SK-N-SH (cell line): ENCODE measurements at regions not wholly inside any gene's neighbourhood (a gene's known extent, or its start where the extent isn't known, plus 50 kb on each side); places are given as distances from the start of the nearest gene placed in this dataset.

ENCODE experiments used
- CTCF ChIA-PET: fragments of 300-600, 350-600 bp; formaldehyde crosslinking; extraction: SDS; loops from one replicate; lab custom pipeline; 2021; lab: Yijun Ruan, JAX
- POLR2A ChIA-PET: fragments of 350-600 bp; sonication (Branson Sonifier 250); formaldehyde crosslinking; extraction: SDS; loops from one replicate; lab custom pipeline; 2020; ENCODE audit warnings: antibody characterized with exemption, inconsistent platforms; lab: Yijun Ruan, JAX
- DNase-seq: peaks from one replicate; pipeline ENCODE4 v3.0.0; 2012
- H2AFZ ChIP-seq: fragments of 200-600 bp; sonication (generic); 2 replicates; pipeline ENCODE4 v1.8.1; 2016; ENCODE audit warnings: antibody characterized with exemption, mild to moderate bottlenecking, low read depth
- H3F3A ChIP-seq: fragments of 200-600 bp; sonication (generic); replicated peaks from 2 replicates; pipeline ENCODE3; 2016; ENCODE audit warnings: antibody characterized with exemption, mild to moderate bottlenecking; ENCODE audit not compliant: insufficient read depth
- H3K27ac ChIP-seq, 2 experiments: fragments of 200-500 bp in 1 of 2; fragments of 200-600 bp in 1 of 2; sonication (Bioruptor generic) in 1 of 2; sonication (generic), shearing (Covaris generic) in 1 of 2; 2 replicates each; pipeline versions ENCODE4 v1.5.1 to v1.6.1; 2014 to 2016; ENCODE audit warnings: low read depth in 2 of 2, inconsistent platforms in 1 of 2, low read length in 1 of 2, mild to moderate bottlenecking in 1 of 2, mixed read lengths in 1 of 2
- H3K27me3 ChIP-seq: fragments of 200-600 bp; sonication (generic), shearing (Covaris generic); 2 replicates; pipeline ENCODE4 v1.6.1; 2016; ENCODE audit warnings: mixed run types; ENCODE audit not compliant: insufficient read depth
- H3K36me3 ChIP-seq, 2 experiments: fragments of 200-500 bp in 1 of 2; fragments of 200-600 bp in 1 of 2; sonication (Bioruptor generic) in 1 of 2; sonication (generic) in 1 of 2; replicated peaks in 1 of 2; 2 replicates each; pipeline versions ENCODE3 to v1.5.1; 2014 to 2016; ENCODE audit warnings: low read length in 1 of 2, mild to moderate bottlenecking in 1 of 2; ENCODE audit not compliant: insufficient read depth in 2 of 2, control insufficient read depth in 1 of 2
- H3K4me1 ChIP-seq, 2 experiments: fragments of 200-500 bp in 1 of 2; fragments of 200-600 bp in 1 of 2; sonication (Bioruptor generic) in 1 of 2; sonication (generic), shearing (Covaris generic) in 1 of 2; 2 replicates each; pipeline versions ENCODE4 v1.5.1 to v1.6.1; 2014 to 2016; ENCODE audit warnings: low read depth in 1 of 2, low read length in 1 of 2, mixed run types in 1 of 2; ENCODE audit not compliant: insufficient read depth in 2 of 2, control insufficient read depth in 1 of 2
- H3K4me2 ChIP-seq: fragments of 200-600 bp; sonication (generic), shearing (Covaris generic); 2 replicates; pipeline ENCODE4 v1.6.1; 2017; ENCODE audit warnings: mixed run types
- H3K4me3 ChIP-seq, 2 experiments: fragments of 200-500 bp in 1 of 2; fragments of 200-600 bp in 1 of 2; sonication (Bioruptor generic) in 1 of 2; sonication (generic), shearing (Covaris generic) in 1 of 2; 2 replicates each; pipeline versions ENCODE4 v1.5.1 to v1.8.1; 2014 to 2016; ENCODE audit warnings: low read depth in 2 of 2, inconsistent platforms in 1 of 2, low read length in 1 of 2, mild to moderate bottlenecking in 1 of 2, mixed read lengths in 1 of 2, moderate library complexity in 1 of 2
- H3K79me2 ChIP-seq: fragments of 200-600 bp; sonication (generic); 2 replicates; pipeline ENCODE4 v1.8.1; 2017; ENCODE audit warnings: mild to moderate bottlenecking; ENCODE audit not compliant: insufficient read depth
- H3K9ac ChIP-seq: fragments of 200-600 bp; sonication (generic); 2 replicates; pipeline ENCODE4 v1.6.1; 2017; ENCODE audit warnings: mixed run types
- H3K9me2 ChIP-seq: fragments of 200-600 bp; sonication (generic); 2 replicates; pipeline ENCODE4 v1.6.1; 2017; ENCODE audit warnings: mixed run types
- H3K9me3 ChIP-seq: fragments of 200-600 bp; sonication (generic); 2 replicates; pipeline ENCODE4 v1.6.1; 2017; ENCODE audit warnings: mixed run types, mild to moderate bottlenecking, moderate library complexity
- H4K20me1 ChIP-seq: fragments of 200-600 bp; sonication (generic); 2 replicates; pipeline ENCODE4 v1.6.1; 2017; ENCODE audit warnings: mild to moderate bottlenecking, mixed run types; ENCODE audit not compliant: insufficient read depth
- EP300 ChIP-seq, 2 experiments: IDR thresholded peaks; 2 replicates each; pipeline versions ENCODE4 v1.4.0 to v1.6.1; 2012; ENCODE audit warnings: borderline replicate concordance in 1 of 2, low read depth in 1 of 2, low read length in 1 of 2
- FOSL2 ChIP-seq: IDR thresholded peaks from 2 replicates; pipeline ENCODE4 v1.4.0; 2012; ENCODE audit warnings: low read depth, mild to moderate bottlenecking, moderate library complexity, borderline replicate concordance
- FOXM1 ChIP-seq: IDR thresholded peaks from 2 replicates; pipeline ENCODE4 v1.4.0; 2012; ENCODE audit warnings: low read depth, mild to moderate bottlenecking
- NFIC ChIP-seq: IDR thresholded peaks from 2 replicates; pipeline ENCODE4 v1.4.0; 2012; ENCODE audit warnings: borderline replicate concordance
- RAD21 ChIP-seq: IDR thresholded peaks from 2 replicates; pipeline ENCODE4 v1.6.1; 2012; ENCODE audit warnings: mild to moderate bottlenecking, low read length
- TCF12 ChIP-seq: IDR thresholded peaks from 2 replicates; pipeline ENCODE4 v1.4.0; 2012
- TEAD4 ChIP-seq: IDR thresholded peaks from 2 replicates; pipeline ENCODE4 v1.4.0; 2012; ENCODE audit warnings: mild to moderate bottlenecking, borderline replicate concordance; ENCODE audit not compliant: insufficient read depth
- YY1 ChIP-seq: IDR thresholded peaks from 2 replicates; pipeline ENCODE4 v1.4.0; 2012; ENCODE audit warnings: low read depth, mild to moderate bottlenecking
- WGBS: methylation state at CpG from one replicate; pipeline ENCODE4 v1.1.6; 2017; ENCODE audit warnings: low lambda C conversion rate; 5-methylcytosine and 5-hydroxymethylcytosine counted together
- TF ChIP-seq, protein P1 (sequence below): fragments of 200-600 bp; sonication (generic); IDR thresholded peaks from 2 replicates; pipeline ENCODE4 v1.6.1; 2017; ENCODE audit warnings: antibody characterized with exemption, mild to moderate bottlenecking, moderate library complexity
- TF ChIP-seq, protein P2 (sequence below): IDR thresholded peaks from 2 replicates; pipeline ENCODE4 v1.4.0; 2012; ENCODE audit warnings: low read depth, borderline replicate concordance
- TF ChIP-seq, protein P3 (sequence below): IDR thresholded peaks from 2 replicates; pipeline ENCODE4 v1.6.1; 2012; ENCODE audit warnings: mild to moderate bottlenecking, low read depth, low read length, moderate library complexity

DNA sequence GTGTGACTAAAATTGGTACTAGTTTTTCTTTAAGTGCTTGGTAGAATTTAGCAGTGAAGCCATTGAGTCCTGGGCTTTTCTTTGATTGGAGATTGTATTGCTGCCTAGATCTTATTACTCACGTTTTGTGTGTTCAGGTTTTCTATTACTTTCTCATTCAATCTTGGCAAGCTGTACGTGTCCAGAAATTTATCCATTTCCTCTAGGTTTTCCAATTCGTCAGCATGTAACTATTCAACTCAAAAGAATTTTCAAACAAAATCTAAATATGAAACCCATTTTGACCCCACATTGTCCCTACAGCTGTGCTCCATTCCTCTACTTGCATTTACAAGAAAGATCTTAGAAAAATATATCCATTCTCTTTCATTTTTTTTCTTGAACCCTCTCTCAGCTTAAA lies 1613.4 kb upstream of the SEL1L start:
- H3K9me2 ChIP-seq: no peaks in the 10 kb centered on the region
- ChIA-PET CTCF (no interaction called here), POLR2A (no interaction called here)
- H3K79me2 ChIP-seq: no peaks in the 10 kb centered on the region
- no peak overlapping the region for H3K27ac ChIP-seq
- H3K36me3 ChIP-seq: no peaks in the 10 kb centered on the region
- TF ChIP-seq RAD21 (no peak), EP300 (IDR thresholded peaks at IDR 0.05; ENCODE audit: borderline replicate concordance in 1 of 2, low read depth in 1 of 2, low read length in 1 of 2) (no peak), YY1 (no peak), NFIC (0 out of 2 replicates have a peak, but pooled peaks have one; percentile 9)
- TF ChIP-seq, protein P1, sequence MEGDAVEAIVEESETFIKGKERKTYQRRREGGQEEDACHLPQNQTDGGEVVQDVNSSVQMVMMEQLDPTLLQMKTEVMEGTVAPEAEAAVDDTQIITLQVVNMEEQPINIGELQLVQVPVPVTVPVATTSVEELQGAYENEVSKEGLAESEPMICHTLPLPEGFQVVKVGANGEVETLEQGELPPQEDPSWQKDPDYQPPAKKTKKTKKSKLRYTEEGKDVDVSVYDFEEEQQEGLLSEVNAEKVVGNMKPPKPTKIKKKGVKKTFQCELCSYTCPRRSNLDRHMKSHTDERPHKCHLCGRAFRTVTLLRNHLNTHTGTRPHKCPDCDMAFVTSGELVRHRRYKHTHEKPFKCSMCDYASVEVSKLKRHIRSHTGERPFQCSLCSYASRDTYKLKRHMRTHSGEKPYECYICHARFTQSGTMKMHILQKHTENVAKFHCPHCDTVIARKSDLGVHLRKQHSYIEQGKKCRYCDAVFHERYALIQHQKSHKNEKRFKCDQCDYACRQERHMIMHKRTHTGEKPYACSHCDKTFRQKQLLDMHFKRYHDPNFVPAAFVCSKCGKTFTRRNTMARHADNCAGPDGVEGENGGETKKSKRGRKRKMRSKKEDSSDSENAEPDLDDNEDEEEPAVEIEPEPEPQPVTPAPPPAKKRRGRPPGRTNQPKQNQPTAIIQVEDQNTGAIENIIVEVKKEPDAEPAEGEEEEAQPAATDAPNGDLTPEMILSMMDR: no peak
- no peaks in the 10 kb centered on the region for H3K9me3 ChIP-seq
- H3K27me3 ChIP-seq: no peaks in the 10 kb centered on the region
- 0 out of 2 replicates have a peak overlapping the region, but pooled peaks have one; percentile 19 for H3K4me2 ChIP-seq
- H3K4me3 ChIP-seq: no peak overlapping the region
- no peaks in the 10 kb centered on the region for H3K4me1 ChIP-seq
- peak overlapping the region; percentile 58 for H2AFZ ChIP-seq
- 6% methylated on average over 3 of the region's 3 CpGs for whole genome bisulfite sequencing
- H3K9ac ChIP-seq: no peak overlapping the region
- no peaks in the 10 kb centered on the region for H4K20me1 ChIP-seq
- H3F3A ChIP-seq: no peaks in the 10 kb centered on the region
- DNase-seq: no peak

DNA sequence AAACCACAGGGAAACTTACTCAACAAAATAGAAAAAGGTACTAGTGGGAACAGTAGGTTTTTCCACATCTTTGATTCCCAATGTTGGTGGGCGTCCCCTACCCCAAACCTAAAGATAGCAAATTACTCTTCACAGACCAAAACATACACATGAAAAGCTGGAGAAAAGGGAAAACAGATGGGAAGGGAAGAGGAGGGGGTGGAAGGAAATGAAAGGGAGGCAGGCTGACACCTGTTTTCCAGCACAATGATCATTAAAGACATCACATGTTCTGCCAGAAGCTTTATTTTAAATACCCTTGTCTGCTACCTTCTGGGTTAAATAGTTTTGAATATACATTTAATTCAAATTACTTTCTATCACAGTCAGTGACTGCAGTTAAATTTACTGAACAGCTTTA lies 1617.9 kb upstream of the SEL1L start:
- no peaks in the 10 kb centered on the region for H3K4me1 ChIP-seq
- H3F3A ChIP-seq: no peaks in the 10 kb centered on the region
- ChIA-PET POLR2A (no interaction called here), CTCF (no interaction called here)
- no peak overlapping the region for H2AFZ ChIP-seq
- H3K27ac ChIP-seq: no peak overlapping the region
- H3K4me2 ChIP-seq: no peak overlapping the region
- H3K9me2 ChIP-seq: no peaks in the 10 kb centered on the region
- H4K20me1 ChIP-seq: no peaks in the 10 kb centered on the region
- DNase-seq: no peak
- no peak overlapping the region for H3K9ac ChIP-seq
- no peaks in the 10 kb centered on the region for H3K27me3 ChIP-seq
- no peaks in the 10 kb centered on the region for H3K36me3 ChIP-seq
- H3K9me3 ChIP-seq: no peaks in the 10 kb centered on the region
- no peak overlapping the region for H3K4me3 ChIP-seq
- no peak for TF ChIP-seq TEAD4
- no peak for TF ChIP-seq FOSL2
- TF ChIP-seq TCF12: no peak
- no peak for TF ChIP-seq FOXM1
- TF ChIP-seq, protein P2, sequence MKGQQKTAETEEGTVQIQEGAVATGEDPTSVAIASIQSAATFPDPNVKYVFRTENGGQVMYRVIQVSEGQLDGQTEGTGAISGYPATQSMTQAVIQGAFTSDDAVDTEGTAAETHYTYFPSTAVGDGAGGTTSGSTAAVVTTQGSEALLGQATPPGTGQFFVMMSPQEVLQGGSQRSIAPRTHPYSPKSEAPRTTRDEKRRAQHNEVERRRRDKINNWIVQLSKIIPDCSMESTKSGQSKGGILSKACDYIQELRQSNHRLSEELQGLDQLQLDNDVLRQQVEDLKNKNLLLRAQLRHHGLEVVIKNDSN: no peak
- TF ChIP-seq, protein P3, sequence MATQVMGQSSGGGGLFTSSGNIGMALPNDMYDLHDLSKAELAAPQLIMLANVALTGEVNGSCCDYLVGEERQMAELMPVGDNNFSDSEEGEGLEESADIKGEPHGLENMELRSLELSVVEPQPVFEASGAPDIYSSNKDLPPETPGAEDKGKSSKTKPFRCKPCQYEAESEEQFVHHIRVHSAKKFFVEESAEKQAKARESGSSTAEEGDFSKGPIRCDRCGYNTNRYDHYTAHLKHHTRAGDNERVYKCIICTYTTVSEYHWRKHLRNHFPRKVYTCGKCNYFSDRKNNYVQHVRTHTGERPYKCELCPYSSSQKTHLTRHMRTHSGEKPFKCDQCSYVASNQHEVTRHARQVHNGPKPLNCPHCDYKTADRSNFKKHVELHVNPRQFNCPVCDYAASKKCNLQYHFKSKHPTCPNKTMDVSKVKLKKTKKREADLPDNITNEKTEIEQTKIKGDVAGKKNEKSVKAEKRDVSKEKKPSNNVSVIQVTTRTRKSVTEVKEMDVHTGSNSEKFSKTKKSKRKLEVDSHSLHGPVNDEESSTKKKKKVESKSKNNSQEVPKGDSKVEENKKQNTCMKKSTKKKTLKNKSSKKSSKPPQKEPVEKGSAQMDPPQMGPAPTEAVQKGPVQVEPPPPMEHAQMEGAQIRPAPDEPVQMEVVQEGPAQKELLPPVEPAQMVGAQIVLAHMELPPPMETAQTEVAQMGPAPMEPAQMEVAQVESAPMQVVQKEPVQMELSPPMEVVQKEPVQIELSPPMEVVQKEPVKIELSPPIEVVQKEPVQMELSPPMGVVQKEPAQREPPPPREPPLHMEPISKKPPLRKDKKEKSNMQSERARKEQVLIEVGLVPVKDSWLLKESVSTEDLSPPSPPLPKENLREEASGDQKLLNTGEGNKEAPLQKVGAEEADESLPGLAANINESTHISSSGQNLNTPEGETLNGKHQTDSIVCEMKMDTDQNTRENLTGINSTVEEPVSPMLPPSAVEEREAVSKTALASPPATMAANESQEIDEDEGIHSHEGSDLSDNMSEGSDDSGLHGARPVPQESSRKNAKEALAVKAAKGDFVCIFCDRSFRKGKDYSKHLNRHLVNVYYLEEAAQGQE: no peak
- H3K79me2 ChIP-seq: no peaks in the 10 kb centered on the region
- WGBS: 23% methylated on average over 1 of the region's 1 CpG
